Glutamatergic neuron (in vitro differentiated cells): ENCODE measurements at regions not wholly inside any gene's neighbourhood (a gene's known extent, or its start where the extent isn't known, plus 50 kb on each side); places are given as distances from the start of the nearest gene placed in this dataset.

Experiments
- DNase-seq: peaks from one replicate; pipeline ENCODE4 v3.0.0; 2022
- H3K27ac Mint-ChIP-seq: one replicate; pipeline ENCODE4 v1.8.0; 2020; ENCODE audit warnings: mild to moderate bottlenecking, mixed read lengths, inconsistent platforms; ENCODE audit not compliant: unreplicated experiment
- H3K27me3 Mint-ChIP-seq: one replicate; pipeline ENCODE4 v1.8.0; 2020; ENCODE audit warnings: mild to moderate bottlenecking, moderate library complexity, mixed read lengths, inconsistent platforms; ENCODE audit not compliant: unreplicated experiment
- H3K36me3 Mint-ChIP-seq: one replicate; pipeline ENCODE4 v1.8.0; 2020; ENCODE audit warnings: mild to moderate bottlenecking, mixed read lengths, inconsistent platforms; ENCODE audit not compliant: unreplicated experiment
- H3K4me1 Mint-ChIP-seq: one replicate; pipeline ENCODE4 v1.8.0; 2020; ENCODE audit warnings: mild to moderate bottlenecking, low read depth, mixed read lengths, inconsistent platforms; ENCODE audit not compliant: unreplicated experiment
- H3K4me3 Mint-ChIP-seq: one replicate; pipeline ENCODE4 v1.8.0; 2020; ENCODE audit warnings: mild to moderate bottlenecking, mixed read lengths, inconsistent platforms; ENCODE audit not compliant: unreplicated experiment
- H3K9me3 Mint-ChIP-seq: one replicate; pipeline ENCODE4 v1.8.0; 2020; ENCODE audit warnings: mild to moderate bottlenecking, moderate library complexity, mixed read lengths, inconsistent platforms; ENCODE audit not compliant: unreplicated experiment
- CTCF ChIP-seq: fragments of 200-600 bp; sonication (generic); IDR thresholded peaks from one replicate; pipeline ENCODE4 v1.5.0; 2021; ENCODE audit not compliant: partially characterized antibody, unreplicated experiment

GRCh38 chr21:38917043-38917774 lies 111.5 kb downstream of the ETS2 start:
- DNase-seq, result no peak
- no peak for TF ChIP-seq CTCF
- Mint-ChIP-seq H3K27me3 (no peaks in the 10 kb centered on the region), H3K4me1 (no peaks in the 10 kb centered on the region), H3K4me3 (no peak overlapping the region), H3K9me3 (no peaks in the 10 kb centered on the region), H3K27ac (no peak overlapping the region), H3K36me3 (no peaks in the 10 kb centered on the region)

GRCh38 chr21:38916214-38916964 lies 110.7 kb downstream of the ETS2 start:
- H3K36me3 Mint-ChIP-seq, result no peaks in the 10 kb centered on the region
- H3K27ac Mint-ChIP-seq, result no peak overlapping the region
- DNase-seq, result no peak
- TF ChIP-seq CTCF, result no peak
- H3K4me1 Mint-ChIP-seq, result no peaks in the 10 kb centered on the region
- no peak overlapping the region for H3K4me3 Mint-ChIP-seq
- H3K9me3 Mint-ChIP-seq, result no peaks in the 10 kb centered on the region
- no peaks in the 10 kb centered on the region for H3K27me3 Mint-ChIP-seq

GRCh38 chr21:38915546-38915945 lies 109.8 kb downstream of the ETS2 start:
- Mint-ChIP-seq H3K27ac (no peak overlapping the region), H3K4me1 (no peaks in the 10 kb centered on the region), H3K9me3 (no peaks in the 10 kb centered on the region), H3K36me3 (no peaks in the 10 kb centered on the region), H3K27me3 (no peaks in the 10 kb centered on the region), H3K4me3 (no peak overlapping the region)
- no peak for TF ChIP-seq CTCF
- DNase-seq, result no peak

GRCh38 chr21:38914528-38915293 lies 109.0 kb downstream of the ETS2 start:
- H3K36me3 Mint-ChIP-seq, result no peaks in the 10 kb centered on the region
- TF ChIP-seq CTCF, result no peak
- no peaks in the 10 kb centered on the region for H3K4me1 Mint-ChIP-seq
- no peak for DNase-seq
- H3K9me3 Mint-ChIP-seq, result no peaks in the 10 kb centered on the region
- no peaks in the 10 kb centered on the region for H3K27me3 Mint-ChIP-seq
- H3K4me3 Mint-ChIP-seq, result no peak overlapping the region
- H3K27ac Mint-ChIP-seq, result no peak overlapping the region
